Upper lobe of right lung (tissue), 1 donor: ENCODE measurements at regions not wholly inside any gene's neighbourhood (a gene's known extent, or its start where the extent isn't known, plus 50 kb on each side); places are given as distances from the start of the nearest gene placed in this dataset.

Experiments used
- ATAC-seq: fragments of 200-7000 bp; cut with Tn5 transposase; one replicate; pipeline ENCODE4 v1.9.1; 2020; ENCODE audit warnings: mild to moderate bottlenecking, moderate library complexity
- DNase-seq: peaks from one replicate; pipeline ENCODE4 v3.0.0-alpha.2; 2020
- H3K27ac ChIP-seq: fragments of 200-600 bp; one replicate; pipeline ENCODE4 v1.8.0; 2022
- H3K27me3 ChIP-seq: fragments of 200-600 bp; one replicate; pipeline ENCODE4 v1.8.0; 2022; ENCODE audit warnings: mild to moderate bottlenecking
- H3K36me3 ChIP-seq: fragments of 200-600 bp; one replicate; pipeline ENCODE4 v1.8.0; 2022
- H3K4me1 ChIP-seq: fragments of 200-600 bp; one replicate; pipeline ENCODE4 v1.8.0; 2022
- H3K4me3 ChIP-seq: fragments of 200-600 bp; one replicate; pipeline ENCODE4 v1.8.0; 2022; ENCODE audit warnings: mild to moderate bottlenecking
- H3K9me3 ChIP-seq: fragments of 200-600 bp; one replicate; pipeline ENCODE4 v1.8.0; 2022
- CTCF ChIP-seq: fragments of 200-600 bp; IDR thresholded peaks from one replicate; pipeline ENCODE4 v1.8.0; 2022; ENCODE audit warnings: antibody characterized with exemption
- intact Hi-C: fragments of 100-400 bp; cut with DNase I; formaldehyde crosslinking; loops from one replicate; pipeline ENCODE4 v1.11.0; 2022
- donor health status: DM: no; HTN: yes; CAD: no; lungs with severe emphysema.

GRCh38 chr21:34009193-34009592 lies 64.2 kb upstream of the MRPS6 start:
- no peak overlapping the region for H3K27ac ChIP-seq
- DNase-seq = no peak
- H3K36me3 ChIP-seq = no peaks in the 10 kb centered on the region
- intact Hi-C loops = no loop called here
- H3K27me3 ChIP-seq = no peaks in the 10 kb centered on the region
- ATAC-seq = no peak
- no peaks in the 10 kb centered on the region for H3K4me1 ChIP-seq
- peaks cover 6% of the 10 kb centered on the region for H3K9me3 ChIP-seq
- no peak for TF ChIP-seq CTCF
- no peak overlapping the region for H3K4me3 ChIP-seq

GRCh38 chr21:34008618-34009017 lies 64.8 kb upstream of the MRPS6 start:
- DNase-seq = no peak
- intact Hi-C loops = no loop called here
- no peak for TF ChIP-seq CTCF

GRCh38 chr21:34006611-34007168 lies 66.7 kb upstream of the MRPS6 start:
- Histone ChIP-seq H3K27me3 (no peaks in the 10 kb centered on the region), H3K4me3 (no peak overlapping the region), H3K36me3 (no peaks in the 10 kb centered on the region), H3K4me1 (no peaks in the 10 kb centered on the region), H3K9me3 (peaks cover 6% of the 10 kb centered on the region), H3K27ac (no peak overlapping the region)
- TF ChIP-seq CTCF = no peak
- ATAC-seq = no peak
- intact Hi-C loops = no loop called here
- DNase-seq = no peak

More at GRCh38 chr21:34008618-34009017, 64.8 kb upstream of the MRPS6 start:
- Histone ChIP-seq H3K27ac (no peak overlapping the region), H3K36me3 (no peaks in the 10 kb centered on the region), H3K4me3 (no peak overlapping the region), H3K27me3 (no peaks in the 10 kb centered on the region), H3K9me3 (peaks cover 6% of the 10 kb centered on the region), H3K4me1 (no peaks in the 10 kb centered on the region)
- no peak for ATAC-seq

- no peak for ATAC-seq
- intact Hi-C loops = no loop called here
- peak overlapping the region; percentile 24 for H3K27ac ChIP-seq
- no peak overlapping the region for H3K4me3 ChIP-seq
- H3K36me3 ChIP-seq = no peaks in the 10 kb centered on the region
- no peaks in the 10 kb centered on the region for H3K9me3 ChIP-seq
- no peak for DNase-seq
- no peaks in the 10 kb centered on the region for H3K4me1 ChIP-seq
- no peaks in the 10 kb centered on the region for H3K27me3 ChIP-seq
- no peak for TF ChIP-seq CTCF
These were observed 68.4 kb upstream of the MRPS6 start for GRCh38 chr21:34004974-34005373.

GRCh38 chr21:34004013-34004938 lies 69.1 kb upstream of the MRPS6 start:
- H3K9me3 ChIP-seq = no peaks in the 10 kb centered on the region
- H3K36me3 ChIP-seq = no peaks in the 10 kb centered on the region
- no peak for ATAC-seq
- H3K4me1 ChIP-seq = no peaks in the 10 kb centered on the region
- DNase-seq = no peak
- no peak for TF ChIP-seq CTCF
- no peaks in the 10 kb centered on the region for H3K27me3 ChIP-seq
- no peak overlapping the region for H3K4me3 ChIP-seq
- intact Hi-C loops = no loop called here
- H3K27ac ChIP-seq = peak overlapping the region; percentile 11
